NCI-H2107 treated with DMSO at 0.1 percent for 48 hours (cell line): ENCODE measurements at regions not wholly inside any gene's neighbourhood (a gene's known extent, or its start where the extent isn't known, plus 50 kb on each side); places are given as distances from the start of the nearest gene placed in this dataset.

Experiments used
- DNase-seq: peaks from one replicate; lab custom pipeline; 2025; ENCODE audit not compliant: unreplicated experiment; lab: John Stamatoyannopoulos, UW

DNA sequence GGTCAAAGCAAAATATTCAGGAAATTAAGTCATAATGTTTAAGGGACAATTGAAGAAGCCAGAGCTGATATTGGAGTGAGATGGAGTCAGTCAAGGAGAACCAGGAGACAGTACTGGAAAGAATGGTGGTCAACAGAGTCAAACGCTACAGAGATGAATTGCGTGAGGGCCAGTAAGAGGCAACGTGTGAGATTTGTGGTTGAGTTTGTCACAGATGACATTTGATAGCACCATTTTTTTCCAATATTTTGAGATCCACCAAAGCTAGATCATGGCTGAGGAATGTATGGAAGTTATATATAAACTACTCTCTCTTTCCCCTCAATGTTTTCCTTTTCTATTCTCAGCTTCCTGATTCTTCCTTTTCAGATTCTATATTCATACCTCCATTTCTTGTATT, 375.1 kb upstream of the ROBO2 start:
- DNase-seq, result no peak

DNA sequence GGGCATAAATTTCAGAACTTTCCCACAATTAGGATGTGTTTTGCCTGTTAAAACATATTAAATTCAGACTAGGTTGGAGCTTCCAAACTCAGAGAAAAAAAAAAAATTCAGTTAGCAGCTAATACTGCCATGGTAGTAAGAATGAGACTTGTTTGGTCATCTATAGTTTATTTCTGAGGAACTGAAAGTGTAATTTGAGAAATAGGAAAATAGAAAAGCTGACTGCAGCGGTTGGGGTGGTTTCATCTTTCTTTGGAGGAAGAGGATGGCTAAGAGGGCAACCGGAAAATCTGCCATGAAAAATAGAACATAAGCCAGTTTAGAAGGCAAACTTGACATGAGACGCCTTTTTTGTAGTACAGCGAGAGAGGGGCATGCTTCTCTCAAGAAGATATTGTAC, 371.2 kb upstream of the ROBO2 start:
- no peak for DNase-seq

DNA sequence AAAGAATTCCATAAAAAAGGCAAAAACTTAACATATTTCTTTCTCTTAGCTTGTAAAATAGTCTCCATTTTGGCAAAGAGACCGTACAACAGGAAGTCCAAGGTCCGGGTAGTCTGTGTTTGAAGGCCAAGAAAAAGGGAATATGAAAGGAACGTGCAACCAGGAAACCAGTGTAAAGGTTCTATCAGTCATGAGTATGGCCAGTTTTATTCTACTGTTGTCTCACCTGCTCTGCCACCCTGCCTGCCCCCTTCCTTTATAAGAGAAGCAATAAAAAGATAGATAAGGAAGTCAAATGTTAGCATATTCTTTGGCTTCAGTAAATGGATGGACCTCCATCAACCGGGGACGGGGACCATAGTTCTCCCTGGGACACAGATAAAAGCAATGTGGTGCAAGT, 370.6 kb upstream of the ROBO2 start:
- DNase-seq, result no peak

DNA sequence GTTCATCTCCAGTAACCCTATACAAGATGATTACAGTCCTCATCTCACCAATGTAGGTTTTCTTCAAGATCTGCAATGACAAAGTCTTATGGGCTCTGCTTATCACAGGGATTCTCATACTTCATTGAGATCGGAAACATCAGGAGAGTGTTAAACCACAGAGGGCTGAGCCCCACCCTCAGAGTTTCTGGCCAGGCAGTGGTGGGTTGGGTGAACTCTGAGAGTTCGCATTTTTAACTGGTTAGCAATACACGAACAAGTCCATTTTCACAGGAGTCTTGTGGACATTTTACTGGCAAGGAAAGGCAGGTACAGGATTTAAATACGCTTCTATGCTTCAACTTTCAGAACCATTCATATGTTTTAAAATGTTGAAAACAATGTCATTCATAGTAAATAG, 366.7 kb upstream of the ROBO2 start:
- no peak for DNase-seq

DNA sequence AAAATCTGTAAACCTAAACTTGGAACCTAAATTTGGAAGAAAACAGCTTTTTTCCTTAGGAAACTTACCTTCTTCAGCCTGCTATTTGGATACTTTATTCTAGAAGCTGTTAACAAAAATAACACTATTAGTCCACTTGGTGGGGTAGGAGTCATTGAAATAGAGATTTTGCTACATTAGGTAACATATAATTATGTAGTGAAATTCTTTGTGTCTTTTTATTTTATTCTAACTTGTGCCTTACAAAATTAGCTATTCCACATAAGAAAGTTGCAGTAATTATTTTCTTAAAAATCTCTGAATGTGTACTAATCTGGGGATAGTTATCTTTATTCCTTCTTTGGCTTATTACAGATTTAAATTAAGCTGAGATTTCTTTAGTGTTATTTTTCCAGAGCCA, 360.4 kb upstream of the ROBO2 start:
- no peak for DNase-seq

DNA sequence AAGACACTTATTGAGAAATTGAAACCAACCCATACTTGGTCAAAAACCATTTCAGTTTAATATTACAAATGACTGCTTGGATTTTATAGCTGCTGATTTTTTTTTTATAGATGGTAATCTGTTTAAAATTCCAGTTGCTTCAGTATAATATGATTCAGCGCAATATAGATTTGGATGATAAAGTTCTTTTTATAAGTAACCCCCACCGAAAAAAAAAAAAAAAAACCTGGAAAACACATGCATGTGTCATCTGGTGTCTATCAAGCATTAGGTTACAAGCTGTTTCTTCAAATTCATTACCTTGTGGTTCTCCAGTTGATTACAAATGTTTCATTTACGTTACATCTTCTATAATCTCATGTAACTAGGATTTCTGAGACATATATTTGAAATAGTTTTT, 356.6 kb upstream of the ROBO2 start:
- DNase-seq, result no peak

DNA sequence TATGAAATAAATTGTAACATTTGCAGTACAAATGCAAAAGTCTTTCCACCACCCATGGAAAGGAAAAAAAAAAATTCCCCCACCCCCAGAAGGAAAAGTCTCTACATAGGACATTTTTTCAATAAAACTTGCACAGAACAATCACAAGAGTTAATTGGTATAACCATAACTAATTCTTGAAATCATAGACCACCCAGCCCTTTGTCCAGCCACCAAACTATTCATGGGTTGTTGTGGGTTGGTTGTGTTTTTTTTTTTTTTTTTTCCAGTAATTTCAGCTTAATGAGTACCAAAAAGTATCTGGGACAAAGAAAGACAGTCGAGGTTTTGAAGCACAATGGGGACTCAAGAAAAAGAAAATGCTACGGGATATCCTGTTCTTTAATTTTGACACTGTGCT, 355.0 kb upstream of the ROBO2 start:
- no peak for DNase-seq

DNA sequence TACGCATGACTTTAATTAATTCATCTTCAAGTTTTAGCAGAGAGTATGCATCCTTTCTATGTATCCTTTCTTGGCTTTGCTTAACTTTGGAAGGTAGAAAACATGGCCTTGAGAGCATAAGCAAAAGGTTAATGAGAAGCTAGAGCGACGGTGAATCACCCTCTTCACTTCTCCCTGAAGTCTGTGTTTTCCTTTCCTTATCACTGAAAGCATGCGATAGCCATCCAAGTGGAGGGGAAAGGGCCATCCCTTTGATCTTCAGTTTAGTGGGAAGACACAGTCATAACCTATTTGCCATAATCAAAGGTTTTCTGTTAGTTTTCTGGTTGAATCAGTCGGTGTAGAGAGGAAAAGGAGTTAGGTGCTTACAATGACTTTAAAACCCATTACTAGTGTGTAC, 354.0 kb upstream of the ROBO2 start:
- DNase-seq, result no peak

DNA sequence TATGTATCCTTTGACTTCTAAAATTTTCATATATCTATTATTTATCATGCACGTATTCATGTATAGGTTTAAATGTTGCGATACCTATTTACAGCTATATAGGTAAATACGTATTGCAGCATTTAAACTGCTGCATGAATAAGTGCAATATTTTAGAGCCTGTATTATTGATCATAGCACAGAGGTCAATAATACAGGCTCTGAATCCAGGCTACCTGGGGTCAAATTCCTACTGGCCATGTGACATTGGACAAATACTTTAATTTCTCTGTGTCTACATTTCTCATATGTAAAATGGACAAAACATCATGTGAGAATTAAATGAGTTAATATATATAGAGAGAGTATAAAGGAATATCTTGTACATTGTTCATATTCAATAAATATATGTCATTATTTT, 352.9 kb upstream of the ROBO2 start:
- DNase-seq, result no peak

DNA sequence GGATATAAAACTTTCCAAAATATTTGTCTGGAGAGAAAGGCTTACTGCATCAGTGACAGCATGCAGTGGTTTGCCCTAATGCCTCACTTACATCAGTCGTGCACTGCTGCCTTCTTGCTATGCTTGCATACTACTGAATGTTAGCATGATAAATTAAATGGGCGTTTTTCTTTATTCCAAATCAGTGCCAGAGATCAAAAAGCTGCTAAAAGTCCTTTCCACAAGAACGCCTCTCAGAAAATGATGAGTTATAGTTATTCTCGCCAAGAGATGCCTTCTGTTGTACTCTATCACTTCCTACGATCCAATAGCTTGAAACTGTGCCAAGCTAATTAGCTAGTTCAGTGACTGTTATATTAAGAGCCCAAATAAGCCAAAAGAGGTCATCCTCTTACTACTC, 345.8 kb upstream of the ROBO2 start:
- no peak for DNase-seq

DNA sequence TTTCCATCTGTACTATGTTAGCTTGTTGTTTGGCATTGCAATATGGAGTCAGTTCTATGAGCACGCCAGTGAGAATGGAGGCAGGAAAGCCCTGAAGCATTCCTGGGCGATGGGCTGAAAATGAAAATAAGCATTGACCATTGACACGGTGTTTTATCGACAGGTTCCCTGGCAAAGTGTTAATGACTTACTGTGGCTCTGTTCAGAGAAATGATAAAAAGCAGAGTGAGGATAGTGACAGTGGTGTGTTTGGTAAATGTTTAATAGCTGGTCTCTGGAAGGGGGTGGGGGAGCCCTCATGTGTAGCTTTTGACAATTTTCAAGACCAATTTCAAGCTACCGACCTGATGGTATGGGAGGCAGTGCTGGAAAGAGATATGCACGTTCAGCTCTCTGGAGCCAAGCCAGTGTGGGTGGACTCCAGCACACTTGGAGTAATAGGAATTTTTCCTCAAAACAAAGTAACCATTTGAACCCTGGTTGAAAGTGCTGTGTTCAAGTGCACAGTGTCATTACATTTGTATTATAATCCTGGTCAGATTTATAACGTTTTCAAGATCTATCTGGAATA, 341.7 kb upstream of the ROBO2 start:
- DNase-seq, result no peak

DNA sequence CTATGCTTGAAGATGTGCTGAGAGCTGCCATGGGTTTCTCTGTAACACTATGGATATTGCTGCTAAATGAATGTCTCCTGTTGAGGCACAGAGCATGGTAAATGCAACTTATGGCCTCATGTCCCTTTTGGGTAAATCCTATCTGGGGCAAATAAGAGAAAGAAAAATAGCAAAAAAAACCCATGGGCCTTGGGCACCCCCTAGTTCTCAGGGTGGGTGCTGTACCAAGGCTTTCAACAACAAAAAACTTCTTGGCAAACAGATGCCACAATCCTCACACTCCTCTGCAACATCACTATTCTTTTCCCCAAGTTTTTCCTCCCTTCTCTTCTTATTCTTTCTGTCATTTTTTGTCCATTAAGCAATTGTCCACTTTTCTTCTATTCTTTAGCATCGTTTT, 340.1 kb upstream of the ROBO2 start:
- no peak for DNase-seq

DNA sequence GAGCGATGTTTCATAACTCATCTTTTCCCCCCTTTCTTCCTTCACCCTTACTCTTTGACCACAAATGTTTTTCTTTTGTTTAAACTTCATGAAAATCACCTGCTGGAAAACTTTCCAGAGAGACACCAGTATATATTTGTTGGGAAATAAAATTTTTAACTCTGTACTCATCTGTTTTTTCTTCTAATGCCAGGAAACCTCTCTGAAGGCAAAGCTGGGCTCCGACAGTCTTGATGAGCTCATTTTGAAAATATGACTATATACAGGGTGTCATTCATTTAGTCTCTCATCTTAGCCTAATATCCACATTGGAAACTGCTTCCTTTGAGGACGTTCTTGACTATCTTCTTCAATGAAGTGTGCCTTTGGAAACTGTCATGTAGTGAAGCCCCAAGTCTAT, 339.6 kb upstream of the ROBO2 start:
- no peak for DNase-seq

DNA sequence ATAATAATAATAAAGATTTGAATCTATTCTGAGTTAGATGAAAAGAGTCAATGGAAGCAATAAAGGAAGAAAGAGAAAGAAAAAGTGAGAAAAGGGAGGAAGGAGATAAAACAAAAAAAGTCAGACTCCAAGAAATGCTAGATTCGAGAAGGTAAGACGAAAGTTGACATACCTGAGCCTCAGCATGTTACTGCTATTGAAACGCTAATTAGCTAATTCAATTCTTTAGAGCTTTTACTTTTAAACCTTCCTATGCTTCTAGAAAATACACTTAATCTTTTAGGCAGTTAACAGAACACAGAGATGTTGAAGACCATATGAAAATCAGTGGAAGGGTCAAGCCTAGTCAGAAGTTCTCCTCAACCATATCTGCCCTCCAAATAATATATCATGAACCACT, 337.2 kb upstream of the ROBO2 start:
- DNase-seq, result no peak

DNA sequence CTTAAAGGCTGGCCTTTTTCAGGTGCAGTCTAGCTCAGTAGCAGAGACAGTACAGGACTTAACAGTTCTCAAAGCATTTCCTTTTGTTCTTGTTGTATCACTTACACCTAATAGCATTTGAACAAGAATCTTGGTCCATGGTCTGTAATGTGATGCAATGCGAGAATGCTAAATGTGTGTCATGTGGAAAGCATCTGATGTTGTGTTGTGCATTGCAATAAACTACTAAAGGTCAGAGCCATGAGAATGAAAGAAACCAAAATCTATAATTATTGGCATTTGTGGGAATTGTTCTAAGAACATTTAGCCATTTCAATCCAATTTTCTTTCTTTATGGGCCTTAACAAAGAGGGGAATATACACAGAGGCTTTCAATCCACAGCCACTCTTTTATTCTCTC, 324.5 kb upstream of the ROBO2 start:
- no peak for DNase-seq

DNA sequence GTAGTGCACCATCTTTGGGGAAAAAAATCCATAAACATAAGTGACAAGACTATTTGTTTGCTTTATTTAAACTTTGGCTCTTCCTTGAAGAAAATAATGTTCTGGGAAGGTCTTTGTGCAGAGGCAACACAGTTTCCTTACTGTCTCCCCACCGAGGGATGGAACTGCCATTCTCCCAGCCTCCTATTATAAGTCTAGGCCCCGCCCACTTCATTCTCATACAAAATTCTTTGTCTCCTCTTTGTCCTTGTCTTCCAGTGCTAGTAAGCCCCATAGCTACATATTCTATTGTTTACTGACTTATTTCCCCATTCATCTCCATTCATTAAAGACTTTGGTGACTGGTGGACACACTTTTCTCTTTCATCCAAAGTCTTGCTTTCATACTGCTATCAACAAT, 316.5 kb upstream of the ROBO2 start:
- DNase-seq, result no peak

DNA sequence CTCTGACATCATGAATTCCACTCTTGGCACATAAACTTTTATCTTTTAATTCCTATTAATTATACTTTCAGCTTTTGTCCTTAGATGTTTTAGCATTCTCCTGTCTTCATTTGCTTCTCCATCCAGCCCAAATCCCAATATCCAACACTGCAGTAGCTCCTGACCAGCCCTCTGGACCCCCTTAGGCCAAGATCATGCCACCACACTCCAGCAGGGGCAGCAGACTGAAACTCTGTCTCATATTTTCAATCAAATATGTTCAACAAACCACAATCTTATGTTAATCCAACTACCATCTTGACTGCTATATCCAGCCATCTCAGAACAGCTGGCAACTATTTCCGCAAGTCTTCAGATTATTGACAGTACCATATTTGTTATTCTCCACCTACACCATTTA, 315.8 kb upstream of the ROBO2 start:
- DNase-seq, result no peak

DNA sequence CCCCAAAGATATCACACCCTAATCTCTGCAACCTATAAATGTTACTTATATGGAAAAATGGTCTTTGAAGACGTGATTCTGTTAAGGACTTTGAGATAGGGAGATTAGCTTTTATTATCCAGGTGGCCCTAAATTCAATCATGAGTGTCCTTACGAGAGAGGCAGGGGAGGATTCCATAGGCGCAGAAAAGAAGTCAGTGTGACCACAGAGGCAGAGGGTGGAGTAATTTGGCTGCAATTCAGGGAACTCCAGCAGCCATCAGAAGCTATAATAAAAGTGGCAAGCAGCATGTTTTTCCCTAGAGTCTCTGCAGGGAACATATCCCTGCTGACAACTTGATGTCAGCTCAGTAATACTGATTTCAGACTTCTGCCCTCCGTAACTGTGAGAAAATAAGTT, 315.2 kb upstream of the ROBO2 start:
- DNase-seq, result no peak

DNA sequence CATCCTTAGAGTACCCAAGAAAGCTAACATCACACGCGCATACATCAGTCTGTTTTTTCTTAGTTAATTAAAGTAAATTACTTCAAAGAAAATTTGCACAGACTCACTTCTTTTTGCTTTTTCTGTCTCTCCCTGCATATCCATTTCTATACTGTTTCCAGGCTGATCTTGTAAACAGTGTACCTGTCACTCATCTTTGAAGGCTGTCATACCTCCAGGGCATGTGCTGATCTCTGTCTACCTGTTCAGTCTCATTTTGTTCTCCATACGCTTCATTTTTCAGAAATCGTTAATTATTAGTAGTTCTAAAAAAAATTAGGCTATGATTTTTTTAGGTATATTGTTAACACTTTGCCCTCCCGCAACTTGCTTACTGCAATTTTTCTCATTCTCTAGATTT, 313.9 kb upstream of the ROBO2 start:
- DNase-seq, result no peak

DNA sequence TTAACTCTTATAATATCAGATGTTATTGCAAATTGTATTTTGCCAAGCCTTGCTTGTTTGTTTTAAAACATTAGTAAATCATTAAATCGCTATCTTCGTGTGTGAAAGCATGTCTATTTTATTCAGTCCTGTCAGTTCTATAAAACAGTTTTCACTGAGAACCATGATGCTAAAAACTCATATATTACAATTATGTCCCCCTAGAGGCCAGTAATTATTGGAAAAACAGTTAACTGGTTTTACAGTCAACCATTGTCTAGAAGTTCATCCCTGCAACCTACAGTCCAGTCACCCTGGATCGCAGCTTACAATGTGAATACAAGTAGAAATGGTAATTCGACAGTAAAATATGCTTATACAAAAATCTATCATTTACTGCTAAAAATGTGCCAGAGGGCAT, 311.5 kb upstream of the ROBO2 start:
- no peak for DNase-seq

DNA sequence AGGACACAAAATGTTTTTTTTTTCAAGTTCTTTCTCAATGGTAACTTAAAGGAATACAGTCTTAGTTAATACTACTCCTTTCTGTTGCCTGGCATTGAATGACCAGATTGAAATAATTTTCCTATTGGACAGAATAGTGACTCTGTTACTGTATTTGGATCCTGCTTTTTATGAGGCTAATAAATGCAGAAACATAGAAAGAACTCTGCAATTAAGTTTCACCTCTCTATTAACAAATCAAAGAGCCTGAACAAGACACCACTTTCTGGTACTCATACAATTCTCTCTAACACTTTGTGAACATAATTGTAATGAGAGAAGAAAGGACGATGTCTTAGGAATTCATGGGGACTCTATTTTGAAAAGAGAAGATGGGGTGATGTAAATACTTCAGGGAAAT, 308.4 kb upstream of the ROBO2 start:
- DNase-seq, result no peak

DNA sequence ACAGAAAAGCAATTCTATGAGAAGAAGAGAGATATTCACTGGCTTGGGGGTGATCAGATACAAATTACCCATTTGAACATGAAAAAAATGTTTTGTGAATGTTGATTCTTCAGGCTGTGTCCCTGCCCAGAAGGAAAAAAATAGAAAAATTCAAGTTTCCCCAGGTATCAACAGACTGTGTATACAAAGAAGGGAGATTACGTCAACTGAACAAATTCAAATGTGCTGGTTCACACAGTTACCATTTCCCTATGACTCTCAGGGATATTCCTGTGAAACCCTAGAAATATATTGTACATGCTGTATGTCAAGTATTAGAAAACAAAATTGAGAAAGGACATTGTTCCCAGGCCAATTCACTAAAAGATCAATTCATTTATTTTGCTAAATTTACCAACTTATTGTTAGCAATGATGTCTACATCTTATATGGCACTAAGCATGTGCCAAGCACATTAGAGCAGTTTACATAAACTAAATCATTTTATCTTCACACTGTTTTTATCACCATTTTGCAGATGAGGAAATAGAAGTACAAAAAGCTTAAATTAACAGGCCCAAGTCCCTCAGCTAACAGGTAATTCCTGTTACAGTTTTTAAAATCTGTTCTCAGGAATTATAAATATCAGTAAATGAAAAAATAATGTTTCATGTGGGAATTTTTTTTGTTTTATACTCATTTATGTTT, 306.7 kb upstream of the ROBO2 start:
- no peak for DNase-seq

DNA sequence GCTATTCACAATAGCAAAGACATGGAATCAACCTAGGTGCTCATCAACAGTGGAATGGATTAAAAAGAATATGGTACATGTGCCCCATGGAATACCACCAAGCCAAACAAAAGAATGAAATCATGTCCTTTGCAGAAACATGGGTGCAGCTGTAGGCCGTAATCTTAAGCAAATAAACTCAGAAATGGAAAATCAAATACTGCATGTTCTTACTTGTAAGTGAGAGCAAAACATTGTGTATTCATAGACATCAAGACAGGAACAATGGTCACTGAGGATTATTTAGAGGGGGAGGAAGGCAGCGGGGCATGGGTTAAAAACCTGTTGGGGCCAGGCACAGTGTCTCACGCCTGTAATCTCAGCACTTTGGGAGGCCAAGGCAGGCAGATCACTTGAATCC, 304.7 kb upstream of the ROBO2 start:
- no peak for DNase-seq
